Activated T-cell treated with anti-CD3 and anti-CD28 coated beads, Interleukin-2, amount 50 U/mL, for 4 hours (primary cell): ENCODE measurements at regions not wholly inside any gene's neighbourhood (a gene's known extent, or its start where the extent isn't known, plus 50 kb on each side); places are given as distances from the start of the nearest gene placed in this dataset.

ENCODE experiments used
- ATAC-seq, 2 donors: fragments of 200-7000 bp; cut with Tn5 transposase; one replicate each; pipeline ENCODE4 v1.10.0; 2021
- DNase-seq: peaks from one replicate; pipeline ENCODE4 v3.0.0-alpha.2; 2020
- H3K27me3 Mint-ChIP-seq: one replicate; pipeline ENCODE4 v1.8.0; 2021; ENCODE audit warnings: low read depth, mixed read lengths
- H3K36me3 Mint-ChIP-seq: one replicate; pipeline ENCODE4 v1.8.0; 2022; ENCODE audit warnings: mixed read lengths; ENCODE audit not compliant: insufficient read depth
- H3K4me1 Mint-ChIP-seq: one replicate; pipeline ENCODE4 v1.8.0; 2021; ENCODE audit warnings: low read depth, mixed read lengths
- H3K4me3 Mint-ChIP-seq: one replicate; pipeline ENCODE4 v1.8.0; 2021; ENCODE audit warnings: mild to moderate bottlenecking, moderate library complexity, mixed read lengths
- H3K9me3 Mint-ChIP-seq: one replicate; pipeline ENCODE4 v1.8.0; 2021; ENCODE audit warnings: mixed read lengths

GRCh38 chr10:10935032-10935431 lies 82.6 kb upstream of the CELF2 start:
- Mint-ChIP-seq H3K4me1 (no peaks in the 10 kb centered on the region), H3K4me3 (no peak overlapping the region), H3K9me3 (no peaks in the 10 kb centered on the region), H3K36me3 (no peaks in the 10 kb centered on the region), H3K27me3 (peaks cover 7% of the 10 kb centered on the region)
- DNase-seq (no peak), ATAC-seq (no peak)

DNA sequence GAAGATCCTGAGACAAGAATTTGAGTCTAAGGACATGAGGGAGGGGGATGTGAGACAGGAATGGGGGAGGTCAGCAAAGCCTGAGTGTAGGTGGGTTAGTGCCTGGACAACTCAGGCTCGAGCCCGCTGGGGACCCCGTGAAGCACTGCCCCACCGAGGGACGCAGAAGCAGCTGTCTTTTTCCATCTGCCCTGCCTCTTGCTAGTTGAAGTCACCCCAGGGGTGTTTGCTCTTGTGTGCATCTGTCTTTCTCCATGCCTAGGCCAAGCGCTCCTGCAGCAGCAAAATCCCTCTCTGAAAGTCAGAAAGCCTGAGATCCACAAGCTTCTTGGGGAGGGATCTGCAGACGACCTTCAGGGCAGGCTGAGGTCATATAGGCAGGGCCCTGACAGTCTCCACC lies 79.0 kb upstream of the CELF2 start:
- no peak for ATAC-seq
- Mint-ChIP-seq H3K27me3 (peaks cover 5% of the 10 kb centered on the region), H3K36me3 (no peaks in the 10 kb centered on the region)

GRCh38 chr10:10941127-10941730 lies 76.4 kb upstream of the CELF2 start:
- DNase-seq (no peak), ATAC-seq (no peak)
- H3K36me3 Mint-ChIP-seq: no peaks in the 10 kb centered on the region
- H3K9me3 Mint-ChIP-seq: peaks cover 5% of the 10 kb centered on the region
- no peak overlapping the region for H3K4me3 Mint-ChIP-seq
- H3K4me1 Mint-ChIP-seq: no peaks in the 10 kb centered on the region
- H3K27me3 Mint-ChIP-seq: peaks cover 16% of the 10 kb centered on the region

More for the DNA sequence above, 79.0 kb upstream of the CELF2 start:
- peaks cover 5% of the 10 kb centered on the region for H3K9me3 Mint-ChIP-seq
- no peak overlapping the region for H3K4me3 Mint-ChIP-seq
- H3K4me1 Mint-ChIP-seq: no peaks in the 10 kb centered on the region
- DNase-seq: no peak

DNA sequence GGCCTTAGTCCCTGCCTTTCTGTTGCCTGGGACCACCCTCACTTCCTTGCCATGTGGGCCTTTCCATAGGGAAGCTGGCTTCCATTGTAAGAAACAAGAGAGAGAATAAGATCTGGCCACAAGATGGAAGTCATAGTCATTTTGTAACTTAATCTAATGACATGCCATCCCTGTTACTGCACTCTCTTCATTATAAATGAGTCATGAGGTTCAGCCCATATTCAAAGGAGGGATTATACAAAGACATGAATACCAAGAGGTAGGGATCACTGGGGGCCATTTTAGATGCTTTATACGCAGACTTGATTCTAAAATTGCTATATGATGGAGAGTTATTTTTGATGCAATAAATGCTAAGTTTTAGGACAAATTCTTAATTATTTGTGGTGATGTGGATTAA lies 75.2 kb upstream of the CELF2 start:
- H3K4me1 Mint-ChIP-seq: no peaks in the 10 kb centered on the region
- H3K9me3 Mint-ChIP-seq: peaks cover 5% of the 10 kb centered on the region
- H3K36me3 Mint-ChIP-seq: no peaks in the 10 kb centered on the region
- peaks cover 22% of the 10 kb centered on the region for H3K27me3 Mint-ChIP-seq
- ATAC-seq (no peak), DNase-seq (no peak)
- no peak overlapping the region for H3K4me3 Mint-ChIP-seq

DNA sequence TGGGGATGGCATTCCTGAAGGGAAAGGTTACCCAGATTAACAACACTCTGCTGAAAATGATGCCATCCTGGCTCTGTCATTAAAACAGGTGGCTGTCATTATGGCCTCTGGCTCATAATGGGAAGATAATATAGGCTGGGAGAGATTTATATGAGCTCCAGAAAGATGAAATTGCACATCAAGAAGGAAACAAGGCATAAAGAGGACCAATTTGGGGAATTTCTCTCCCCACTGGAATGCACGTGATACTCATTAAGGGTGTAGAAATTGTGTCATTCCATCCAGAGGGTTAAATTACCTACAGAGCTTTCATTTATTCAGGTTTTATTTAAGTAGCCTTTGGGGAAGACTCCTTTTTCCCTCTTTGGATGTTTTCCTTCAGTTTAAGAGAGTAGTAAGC lies 71.6 kb upstream of the CELF2 start:
- Mint-ChIP-seq H3K36me3 (no peaks in the 10 kb centered on the region), H3K4me3 (no peak overlapping the region), H3K4me1 (no peaks in the 10 kb centered on the region), H3K9me3 (peaks cover 5% of the 10 kb centered on the region), H3K27me3 (peaks cover 19% of the 10 kb centered on the region)
- ATAC-seq: no peak
- DNase-seq: no peak

DNA sequence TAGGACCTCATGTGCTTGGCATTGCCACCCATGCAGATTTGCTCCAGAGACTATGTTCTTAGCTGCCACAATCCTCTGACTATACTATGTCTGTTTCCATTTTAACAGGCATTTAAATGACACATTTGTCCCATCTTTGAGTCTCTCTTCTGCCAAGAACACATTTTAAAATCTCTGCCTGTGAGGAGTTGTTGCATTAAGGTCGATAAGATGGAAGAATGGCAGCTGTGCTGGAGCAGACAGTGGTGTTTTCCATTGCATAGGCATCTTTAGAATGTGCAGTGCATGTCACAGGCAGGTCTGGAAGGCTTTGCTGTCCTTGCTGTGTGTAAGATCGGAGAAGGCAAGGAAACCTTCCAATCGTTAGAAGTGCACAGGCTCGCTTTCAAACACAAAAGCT lies 70.9 kb upstream of the CELF2 start:
- H3K27me3 Mint-ChIP-seq: peaks cover 19% of the 10 kb centered on the region
- peaks cover 5% of the 10 kb centered on the region for H3K9me3 Mint-ChIP-seq
- no peak overlapping the region for H3K4me3 Mint-ChIP-seq
- H3K4me1 Mint-ChIP-seq: no peaks in the 10 kb centered on the region
- ATAC-seq (no peak), DNase-seq (no peak)
- no peaks in the 10 kb centered on the region for H3K36me3 Mint-ChIP-seq

DNA sequence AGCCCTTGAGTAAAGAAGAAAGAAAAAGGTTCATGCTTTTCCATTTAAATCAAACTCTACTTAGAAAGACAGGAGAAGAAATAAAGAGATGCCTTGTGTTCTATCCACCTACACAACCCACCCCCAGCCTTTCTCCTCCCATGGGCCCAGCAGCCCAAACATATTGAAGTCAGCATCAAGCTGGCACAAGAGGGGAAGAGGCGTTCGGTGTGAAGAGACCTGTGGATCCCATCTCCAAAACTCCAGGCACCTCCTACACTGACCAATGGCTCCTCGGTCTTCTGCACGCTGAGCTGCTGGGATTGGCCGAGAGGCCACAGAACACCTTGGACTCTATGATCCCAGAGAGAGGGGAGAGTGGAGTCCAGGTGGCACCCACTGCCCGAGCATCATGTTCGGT lies 66.0 kb upstream of the CELF2 start:
- ATAC-seq (no peak), DNase-seq (no peak)
- Mint-ChIP-seq H3K27me3 (peaks cover 8% of the 10 kb centered on the region), H3K36me3 (no peaks in the 10 kb centered on the region), H3K4me1 (no peaks in the 10 kb centered on the region), H3K9me3 (no peaks in the 10 kb centered on the region), H3K4me3 (no peak overlapping the region)

DNA sequence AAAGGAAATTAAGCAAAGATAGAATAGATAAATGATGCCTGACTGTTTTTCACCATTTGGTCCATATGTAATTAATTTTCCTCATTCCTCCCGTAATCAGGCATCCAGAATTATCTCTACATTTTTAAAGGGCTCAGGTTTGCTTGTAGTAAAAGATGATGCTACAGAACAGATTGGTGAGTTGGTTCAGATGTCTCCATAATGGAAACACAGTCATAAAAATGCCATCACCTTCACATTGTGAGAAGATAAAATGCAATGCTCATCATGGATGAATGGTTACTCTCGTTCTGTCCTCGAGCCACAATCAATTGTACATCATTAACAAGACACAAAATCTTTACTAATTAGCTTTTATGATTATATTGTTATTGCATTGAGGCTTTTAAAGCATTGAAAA lies 64.9 kb upstream of the CELF2 start:
- no peaks in the 10 kb centered on the region for H3K9me3 Mint-ChIP-seq
- ATAC-seq: no peak
- no peak overlapping the region for H3K4me3 Mint-ChIP-seq
- H3K36me3 Mint-ChIP-seq: no peaks in the 10 kb centered on the region
- peaks cover 5% of the 10 kb centered on the region for H3K27me3 Mint-ChIP-seq
- DNase-seq: no peak
- H3K4me1 Mint-ChIP-seq: no peaks in the 10 kb centered on the region

- ATAC-seq (no peak), DNase-seq (no peak)
- peaks cover 8% of the 10 kb centered on the region for H3K27me3 Mint-ChIP-seq
- H3K9me3 Mint-ChIP-seq: no peaks in the 10 kb centered on the region
- no peaks in the 10 kb centered on the region for H3K4me1 Mint-ChIP-seq
- H3K36me3 Mint-ChIP-seq: no peaks in the 10 kb centered on the region
- H3K4me3 Mint-ChIP-seq: no peak overlapping the region
These were observed 60.8 kb upstream of the CELF2 start for GRCh38 chr10:10956681-10957542.

DNA sequence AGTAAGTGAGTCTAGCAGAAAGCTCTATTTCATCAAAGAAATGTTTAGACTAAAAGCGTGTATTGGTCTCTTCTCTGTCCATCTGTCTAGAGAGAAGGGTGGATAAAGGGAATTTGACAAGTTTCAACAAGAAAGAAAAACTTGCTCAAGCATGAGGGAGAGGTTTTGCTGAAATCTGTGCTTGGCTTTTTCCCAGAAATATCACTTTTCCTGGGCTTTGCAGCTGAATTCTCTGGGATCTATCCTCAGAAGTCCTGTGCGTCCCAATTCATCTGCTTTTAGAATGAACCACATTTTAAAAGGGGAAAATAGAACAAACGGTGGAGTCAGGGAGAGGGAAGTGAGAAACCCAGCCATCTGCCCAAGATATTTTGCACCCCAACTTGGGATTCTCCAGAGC lies 59.6 kb upstream of the CELF2 start:
- DNase-seq: no peak
- H3K27me3 Mint-ChIP-seq: peaks cover 8% of the 10 kb centered on the region
- no peaks in the 10 kb centered on the region for H3K9me3 Mint-ChIP-seq
- no peak overlapping the region for H3K4me3 Mint-ChIP-seq
- no peaks in the 10 kb centered on the region for H3K4me1 Mint-ChIP-seq
- ATAC-seq: no peak
- no peaks in the 10 kb centered on the region for H3K36me3 Mint-ChIP-seq

DNA sequence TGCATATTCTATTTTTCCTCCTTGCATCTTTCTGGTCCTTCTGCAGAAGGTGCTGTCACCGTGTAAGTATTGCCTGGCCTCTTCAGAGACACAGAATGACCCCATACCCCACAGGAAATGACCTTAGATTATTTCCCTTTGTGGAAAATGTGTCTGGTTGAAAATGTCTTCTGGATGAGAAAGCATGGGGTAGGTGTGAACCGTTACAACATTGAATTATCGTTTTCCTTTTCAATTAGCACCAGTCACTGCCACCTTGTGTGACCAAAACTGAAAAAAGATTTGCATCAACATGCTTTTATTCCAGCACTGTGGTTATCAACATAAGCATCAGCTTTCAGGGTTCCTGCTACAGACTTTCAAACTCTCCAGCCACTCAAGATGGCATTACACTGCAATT lies 58.0 kb upstream of the CELF2 start:
- Mint-ChIP-seq H3K9me3 (no peaks in the 10 kb centered on the region), H3K4me1 (no peaks in the 10 kb centered on the region), H3K4me3 (no peak overlapping the region), H3K27me3 (peaks cover 8% of the 10 kb centered on the region), H3K36me3 (no peaks in the 10 kb centered on the region)
- DNase-seq: no peak
- no peak for ATAC-seq

DNA sequence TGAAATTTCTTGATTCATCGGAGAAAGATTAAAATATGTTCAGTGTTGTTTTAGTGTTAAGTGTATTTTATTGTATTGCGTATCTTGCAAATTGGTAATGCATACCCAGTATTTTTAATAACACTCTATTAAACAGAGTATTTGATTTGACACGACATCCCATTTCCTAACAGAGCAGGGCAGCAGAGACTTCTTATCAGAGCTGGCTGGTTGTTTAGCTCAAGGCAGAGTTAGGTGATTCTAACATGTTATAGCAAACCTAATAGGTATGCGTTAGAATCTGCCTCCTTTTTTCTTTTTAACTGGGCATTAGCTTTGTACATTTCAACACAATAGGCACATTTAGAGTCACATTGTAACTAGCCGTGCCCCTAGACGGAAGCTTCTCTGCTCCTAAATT lies 57.1 kb upstream of the CELF2 start:
- H3K9me3 Mint-ChIP-seq: no peaks in the 10 kb centered on the region

DNA sequence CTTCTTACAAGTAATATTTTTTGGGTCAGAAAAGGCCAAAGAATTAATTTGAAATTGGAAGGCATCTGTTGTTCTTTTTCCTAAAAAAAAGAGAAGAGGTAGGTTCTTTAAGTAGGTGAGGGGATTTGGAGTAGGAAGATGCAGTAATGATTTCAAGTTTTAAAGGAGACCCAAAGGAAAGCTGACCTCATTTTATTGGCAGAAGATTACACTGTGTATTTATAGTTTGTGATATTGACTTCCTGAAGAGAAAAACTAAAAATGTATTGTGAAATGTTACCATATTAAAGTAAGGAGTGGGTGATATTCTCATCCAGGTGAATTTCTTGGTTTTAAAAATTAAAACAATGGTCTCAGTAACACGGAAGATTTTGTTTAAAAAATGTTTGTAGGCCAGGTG lies 56.6 kb upstream of the CELF2 start:
- Mint-ChIP-seq H3K9me3 (no peaks in the 10 kb centered on the region), H3K4me1 (no peaks in the 10 kb centered on the region), H3K4me3 (no peak overlapping the region), H3K36me3 (no peaks in the 10 kb centered on the region), H3K27me3 (peaks cover 8% of the 10 kb centered on the region)
- no peak for DNase-seq
- ATAC-seq: no peak

More for the DNA sequence above, 57.1 kb upstream of the CELF2 start:
- ATAC-seq (no peak), DNase-seq (no peak)
- H3K27me3 Mint-ChIP-seq: peaks cover 8% of the 10 kb centered on the region
- H3K36me3 Mint-ChIP-seq: no peaks in the 10 kb centered on the region
- no peak overlapping the region for H3K4me3 Mint-ChIP-seq
- no peaks in the 10 kb centered on the region for H3K4me1 Mint-ChIP-seq

- no peak for ATAC-seq
- Mint-ChIP-seq H3K4me3 (no peak overlapping the region), H3K9me3 (no peaks in the 10 kb centered on the region), H3K4me1 (no peaks in the 10 kb centered on the region), H3K27me3 (peaks cover 5% of the 10 kb centered on the region), H3K36me3 (no peaks in the 10 kb centered on the region)
- DNase-seq: no peak
These were observed 50.6 kb upstream of the CELF2 start for GRCh38 chr10:10967029-10967428.

DNA sequence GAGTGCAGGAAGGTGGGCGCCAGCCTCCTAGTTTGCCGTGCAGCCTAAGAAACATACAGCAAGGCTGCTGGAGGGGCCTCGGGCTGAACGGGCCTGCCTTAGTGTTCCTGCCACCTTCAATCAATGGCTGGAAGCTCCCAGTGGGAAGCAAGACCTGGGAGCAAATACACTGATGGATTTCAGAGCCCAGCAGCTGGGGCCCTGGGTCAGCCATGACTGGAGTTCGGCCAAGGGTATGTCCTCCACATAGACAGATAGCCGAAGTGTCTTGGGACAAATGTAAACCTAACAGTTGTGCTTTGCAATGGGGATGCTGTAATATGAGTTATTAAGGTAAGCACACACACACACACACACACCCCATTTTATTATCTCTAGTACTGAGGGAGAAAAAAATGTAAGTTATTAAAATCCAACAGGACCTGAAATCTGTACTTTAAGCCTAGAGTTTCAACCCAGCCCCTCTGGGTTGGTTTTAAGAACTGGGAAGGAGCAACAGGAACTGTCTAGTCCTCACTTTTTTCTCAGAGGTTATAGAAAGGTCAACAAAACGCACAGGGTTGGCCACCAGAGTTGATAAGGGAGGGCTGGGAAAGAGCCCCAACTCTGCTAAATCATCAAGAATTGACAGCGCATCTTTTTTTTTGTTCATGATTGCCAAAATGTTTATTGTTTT lies 50.0 kb upstream of the CELF2 start:
- no peaks in the 10 kb centered on the region for H3K9me3 Mint-ChIP-seq
- ATAC-seq (no peak), DNase-seq (no peak)
- no peaks in the 10 kb centered on the region for H3K36me3 Mint-ChIP-seq
- peaks cover 7% of the 10 kb centered on the region for H3K27me3 Mint-ChIP-seq
- H3K4me3 Mint-ChIP-seq: no peak overlapping the region
- no peaks in the 10 kb centered on the region for H3K4me1 Mint-ChIP-seq
